Putamen (tissue), 1 donor: ENCODE measurements at regions not wholly inside any gene's neighbourhood (a gene's known extent, or its start where the extent isn't known, plus 50 kb on each side); places are given as distances from the start of the nearest gene placed in this dataset.

Experiments
- DNase-seq: peaks from one replicate; pipeline ENCODE4 v3.0.0-alpha.2; 2016; ENCODE audit warnings: low spot score

GRCh38 chr4:31955346-31955745, 1235.2 kb downstream of the PCDH7 start:
- no peak for DNase-seq

GRCh38 chr4:31959972-31960371, 1239.8 kb downstream of the PCDH7 start:
- DNase-seq, result no peak

- DNase-seq, result no peak
These were observed 1244.5 kb downstream of the PCDH7 start for GRCh38 chr4:31964685-31965084.

GRCh38 chr4:31968842-31969241, 1248.7 kb downstream of the PCDH7 start:
- no peak for DNase-seq

GRCh38 chr4:31974490-31975002, 1254.4 kb downstream of the PCDH7 start:
- DNase-seq, result no peak

GRCh38 chr4:31979988-31980387, 1259.8 kb downstream of the PCDH7 start:
- DNase-seq, result no peak

GRCh38 chr4:31983246-31983645, 1263.1 kb downstream of the PCDH7 start:
- no peak for DNase-seq

GRCh38 chr4:31983677-31984076, 1263.5 kb downstream of the PCDH7 start:
- no peak for DNase-seq

- DNase-seq, result no peak
These were observed 1264.7 kb downstream of the PCDH7 start for GRCh38 chr4:31984872-31985271.

- no peak for DNase-seq
These were observed 1276.1 kb downstream of the PCDH7 start for GRCh38 chr4:31995943-31996901.

GRCh38 chr4:31998807-31999206, 1278.6 kb downstream of the PCDH7 start:
- DNase-seq, result no peak

GRCh38 chr4:31999848-32000247, 1279.7 kb downstream of the PCDH7 start:
- no peak for DNase-seq

- DNase-seq, result no peak
These were observed 1280.8 kb downstream of the PCDH7 start for GRCh38 chr4:32000846-32001488.

GRCh38 chr4:32002037-32002747, 1282.0 kb downstream of the PCDH7 start:
- DNase-seq, result no peak

- no peak for DNase-seq
These were observed 1283.4 kb downstream of the PCDH7 start for GRCh38 chr4:32003548-32003947.

- DNase-seq, result no peak
These were observed 1290.1 kb downstream of the PCDH7 start for GRCh38 chr4:32010221-32010620.

- DNase-seq, result no peak
These were observed 1301.9 kb downstream of the PCDH7 start for GRCh38 chr4:32022071-32022470.

- DNase-seq, result no peak
These were observed 1305.8 kb downstream of the PCDH7 start for GRCh38 chr4:32025851-32026459.

- no peak for DNase-seq
These were observed 1310.2 kb downstream of the PCDH7 start for GRCh38 chr4:32030406-32030805.

- DNase-seq, result no peak
These were observed 1310.9 kb downstream of the PCDH7 start for GRCh38 chr4:32031026-32031425.

- no peak for DNase-seq
These were observed 1312.0 kb downstream of the PCDH7 start for GRCh38 chr4:32032136-32032672.

GRCh38 chr4:32037399-32037798, 1317.2 kb downstream of the PCDH7 start:
- no peak for DNase-seq
